Adrenal gland (tissue), 9 donors: ENCODE measurements at regions not wholly inside any gene's neighbourhood (a gene's known extent, or its start where the extent isn't known, plus 50 kb on each side); places are given as distances from the start of the nearest gene placed in this dataset.

Experiments
- DNase-seq, 7 donors: peaks; one replicate each; pipeline ENCODE4 v3.0.0-alpha.2; 2019 to 2020
- H3K27ac ChIP-seq, 5 donors: fragments of 200-600 bp; sonication (generic) in 4 of 5; 1 replicate in 3 of 5; 2 replicates in 2 of 5; pipeline versions ENCODE4 v1.5.1 to v1.8.0; 2016 to 2020; ENCODE audit warnings: mild to moderate bottlenecking in 1 of 5
- H3K27me3 ChIP-seq: fragments of 200-600 bp; 2 replicates; pipeline ENCODE4 v1.8.0; 2021
- H3K36me3 ChIP-seq, 2 donors: fragments of 200-600 bp; replicated peaks in 1 of 2; 1 replicate in 1 of 2; 2 replicates in 1 of 2; pipeline versions ENCODE4 v1.5.1 to v1.8.0; 2018 to 2022
- H3K4me1 ChIP-seq, 2 donors: fragments of 200-600 bp; replicated peaks in 1 of 2; 1 replicate in 1 of 2; 2 replicates in 1 of 2; pipeline versions ENCODE4 v1.5.1 to v1.8.0; 2018 to 2021
- H3K4me3 ChIP-seq, 4 donors: fragments of 200-600 bp; sonication (generic) in 3 of 4; one replicate each; pipeline ENCODE4 v1.5.1; 2016 to 2018
- H3K9me3 ChIP-seq, 3 donors: fragments of 200-600 bp; sonication (generic) in 1 of 3; replicated peaks in 1 of 3; 1 replicate in 2 of 3; 2 replicates in 1 of 3; pipeline versions ENCODE4 v1.5.1 to v1.8.0; 2016 to 2021
- CTCF ChIP-seq, 6 experiments: fragments of 450-650 bp in 4 of 6; fragments of 200-600 bp in 2 of 6; sonication (generic) in 1 of 6; IDR thresholded peaks; 1 replicate in 5 of 6; 2 replicates in 1 of 6; pipeline versions ENCODE4 v1.5.1 to v1.8.0; 2016 to 2021; ENCODE audit warnings: antibody characterized with exemption in 6 of 6, mild to moderate bottlenecking in 2 of 6, moderate library complexity in 1 of 6
- POLR2A ChIP-seq, 2 donors: fragments of 450-650 bp; IDR thresholded peaks; one replicate each; pipeline ENCODE4 v1.6.1; 2017; ENCODE audit warnings: antibody characterized with exemption in 2 of 2, mild to moderate bottlenecking in 2 of 2, moderate library complexity in 1 of 2
- WGBS, 4 donors: extraction: QIAGEN DNeasy Blood & Tissue Kit in 2 of 4; methylation state at CpG; one replicate each; pipeline versions ENCODE4 v1.1.5 to v1.1.7; 2013 to 2017; 5-methylcytosine and 5-hydroxymethylcytosine counted together
- intact Hi-C, 2 donors: fragments of 100-400 bp; cut with DNase I; formaldehyde crosslinking; loops; one replicate each; pipeline versions ENCODE4 v1.14.1 to v1.15.0; 2022 to 2023
- donor health status: healthy with polysubstance abuse.
- donor health status: Bipolar disorder and iron deficiency.
- donor health status: DM: yes; HTN: yes; CAD: no.
- donor health status: DM: no; HTN: no; CAD: no.
- donor health status: DM: no; HTN: no; CAD: no.

DNA sequence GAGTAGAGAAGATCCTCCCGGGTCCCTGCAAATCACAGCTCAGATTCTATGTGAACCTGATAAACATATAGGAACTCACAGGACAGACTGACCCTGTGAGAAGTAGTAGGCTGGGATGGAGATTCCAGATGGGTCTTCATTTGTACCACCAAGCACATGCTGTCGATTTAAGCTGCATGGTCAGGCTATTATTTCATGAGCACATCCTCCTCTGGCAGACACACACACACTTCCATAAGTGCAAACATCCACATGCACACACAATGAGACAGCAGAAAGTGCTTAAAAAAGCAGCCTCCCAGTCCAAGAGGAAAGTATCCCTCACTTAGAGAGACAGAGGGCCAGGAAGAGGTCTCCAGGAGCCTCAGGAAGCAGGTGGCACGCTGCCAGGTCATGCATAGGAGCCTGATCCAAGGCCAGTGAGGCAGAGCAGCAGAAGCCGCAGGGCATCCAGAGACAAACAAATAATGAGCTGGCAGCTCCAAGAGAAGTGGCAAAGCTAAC lies 131.8 kb downstream of the UNC5CL start:
- intact Hi-C loops, result no loop called here
- no peak overlapping the region for H3K27ac ChIP-seq
- DNase-seq, result peak; percentile 31 to 83 (median 71)

DNA sequence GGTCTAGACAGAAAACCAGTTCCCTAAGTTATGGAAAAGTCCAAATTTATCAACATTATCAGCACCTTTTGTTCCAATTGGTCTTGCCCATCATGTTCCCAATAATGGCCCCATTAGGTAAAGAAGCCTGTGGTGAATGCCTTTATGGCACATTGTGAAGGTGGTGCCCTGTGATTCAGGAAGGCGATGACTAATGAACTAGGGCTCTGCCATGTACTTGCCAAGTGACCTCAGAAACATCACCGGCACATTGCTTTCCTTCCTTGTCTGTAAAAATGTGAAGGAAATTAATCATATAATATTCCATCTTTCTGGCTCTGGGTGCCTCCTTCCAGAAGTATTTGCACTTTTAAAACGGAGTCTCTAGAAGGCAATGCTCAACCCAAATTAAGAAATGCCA lies 132.3 kb downstream of the UNC5CL start:
- Histone ChIP-seq H3K27me3 (no peaks in the 10 kb centered on the region), H3K4me3 (no peak overlapping the region), H3K9me3 (no peaks in the 10 kb centered on the region), H3K4me1 (peaks cover 0 to 8% of the 10 kb centered on the region in 2 donors), H3K27ac (no peak overlapping the region), H3K36me3 (no peaks in the 10 kb centered on the region)
- TF ChIP-seq POLR2A (IDR thresholded peaks at IDR 0.05), result no peak
- TF ChIP-seq CTCF (IDR thresholded peaks at IDR 0.05), result no peak
- intact Hi-C loops, result no loop called here
- 31 to 46% (median 36%) methylated on average over 3 of the region's 3 CpGs for WGBS, 4 donors
- DNase-seq, result peak in 4 of 7 donors; percentile 27 to 37 (median 31)

More for the DNA sequence above, 131.8 kb downstream of the UNC5CL start:
- H3K9me3 ChIP-seq, result no peaks in the 10 kb centered on the region
- TF ChIP-seq POLR2A (IDR thresholded peaks at IDR 0.05) (no peak), CTCF (IDR thresholded peaks at IDR 0.05) (no peak)
- H3K27me3 ChIP-seq, result no peaks in the 10 kb centered on the region
- no peaks in the 10 kb centered on the region for H3K36me3 ChIP-seq
- WGBS, 4 donors, result 34 to 51% (median 43%) methylated on average over 4 of the region's 4 CpGs
- H3K4me3 ChIP-seq, result no peak overlapping the region
- H3K4me1 ChIP-seq, result peaks cover 0 to 8% of the 10 kb centered on the region in 2 donors

- intact Hi-C loops, result loop anchor here in 1 of 2 donors (5.0 kb wide), 1 partner anchor 113 kb away; no protein-coding TSS in a partner anchor
- no peak overlapping the region for H3K4me3 ChIP-seq
- H3K4me1 ChIP-seq, result peaks cover 0 to 8% of the 10 kb centered on the region in 2 donors
- 73 to 85% (median 75%) methylated on average over 2 of the region's 2 CpGs for WGBS, 4 donors
- H3K9me3 ChIP-seq, result no peaks in the 10 kb centered on the region
- H3K27ac ChIP-seq, result no peak overlapping the region
- H3K36me3 ChIP-seq, result no peaks in the 10 kb centered on the region
- no peaks in the 10 kb centered on the region for H3K27me3 ChIP-seq
- TF ChIP-seq CTCF (IDR thresholded peaks at IDR 0.05) (no peak), POLR2A (IDR thresholded peaks at IDR 0.05) (no peak)
- no peak for DNase-seq
These were observed 134.3 kb downstream of the UNC5CL start for GRCh38 chr6:40904583-40905194.

GRCh38 chr6:40903456-40903855 lies 135.6 kb downstream of the UNC5CL start:
- WGBS, 4 donors, result 34 to 47% (median 39%) methylated on average over 1 of the region's 1 CpG
- H3K4me3 ChIP-seq, result no peak overlapping the region
- H3K9me3 ChIP-seq, result no peaks in the 10 kb centered on the region
- H3K27me3 ChIP-seq, result no peaks in the 10 kb centered on the region
- intact Hi-C loops, result loop anchor here in 1 of 2 donors (5.0 kb wide), 1 partner anchor 114 kb away; no protein-coding TSS in a partner anchor
- H3K27ac ChIP-seq, result no peak overlapping the region
- H3K36me3 ChIP-seq, result no peaks in the 10 kb centered on the region
- peaks cover 0 to 8% of the 10 kb centered on the region in 2 donors for H3K4me1 ChIP-seq
- TF ChIP-seq CTCF (IDR thresholded peaks at IDR 0.05) (no peak), POLR2A (IDR thresholded peaks at IDR 0.05) (no peak)
- DNase-seq, result no peak
